Fibroblast of gingiva (primary cell): ENCODE measurements at regions not wholly inside any gene's neighbourhood (a gene's known extent, or its start where the extent isn't known, plus 50 kb on each side); places are given as distances from the start of the nearest gene placed in this dataset.

Source experiments
- DNase-seq: peaks from one replicate; pipeline ENCODE4 v3.0.0-alpha.2; 2011; ENCODE audit warnings: low read depth

DNA sequence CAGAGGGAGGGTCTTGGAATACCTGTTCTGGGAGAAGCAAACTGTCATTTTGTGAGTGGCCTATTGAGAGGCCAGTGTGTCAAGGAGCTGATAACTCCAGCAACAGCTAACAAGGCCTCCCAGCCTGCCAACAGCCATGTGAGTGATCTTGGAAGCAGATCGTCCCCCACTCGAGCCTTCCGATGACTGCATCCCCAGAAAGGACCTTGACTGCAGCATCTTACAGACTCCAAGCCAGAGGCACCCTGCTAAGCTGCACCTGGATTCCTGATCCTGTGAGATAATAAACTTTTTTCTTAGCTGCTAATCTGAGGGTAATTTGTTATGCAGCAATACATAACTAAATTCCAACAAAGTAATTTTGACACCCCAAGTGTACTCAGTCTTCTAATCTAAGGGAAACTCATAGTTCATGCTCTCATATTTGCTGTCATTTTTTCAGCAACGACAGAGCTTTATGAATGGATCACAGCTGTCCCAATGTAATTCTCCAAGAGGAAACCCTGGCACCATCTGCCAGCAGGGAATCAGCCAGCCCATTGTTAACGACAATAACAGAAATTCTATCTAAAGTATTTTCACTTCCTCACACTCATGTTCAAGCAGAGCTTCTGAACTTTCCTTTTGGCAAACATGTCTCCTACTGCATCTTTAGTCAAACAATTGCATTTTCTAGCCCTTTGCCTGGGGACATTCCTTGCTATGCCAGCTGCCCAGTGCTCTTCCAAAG lies 470.2 kb upstream of the BTBD3 start:
- no peak for DNase-seq

GRCh38 chr20:11448554-11448953 lies 469.1 kb upstream of the BTBD3 start:
- no peak for DNase-seq

- DNase-seq: peak; percentile 72
Measured at GRCh38 chr20:11451793-11452291, 465.9 kb upstream of the BTBD3 start.

- DNase-seq: peak; percentile 32
Measured at GRCh38 chr20:11452326-11452725, 465.4 kb upstream of the BTBD3 start.

- DNase-seq: peak; percentile 14
Measured at GRCh38 chr20:11453430-11453829, 464.3 kb upstream of the BTBD3 start.

DNA sequence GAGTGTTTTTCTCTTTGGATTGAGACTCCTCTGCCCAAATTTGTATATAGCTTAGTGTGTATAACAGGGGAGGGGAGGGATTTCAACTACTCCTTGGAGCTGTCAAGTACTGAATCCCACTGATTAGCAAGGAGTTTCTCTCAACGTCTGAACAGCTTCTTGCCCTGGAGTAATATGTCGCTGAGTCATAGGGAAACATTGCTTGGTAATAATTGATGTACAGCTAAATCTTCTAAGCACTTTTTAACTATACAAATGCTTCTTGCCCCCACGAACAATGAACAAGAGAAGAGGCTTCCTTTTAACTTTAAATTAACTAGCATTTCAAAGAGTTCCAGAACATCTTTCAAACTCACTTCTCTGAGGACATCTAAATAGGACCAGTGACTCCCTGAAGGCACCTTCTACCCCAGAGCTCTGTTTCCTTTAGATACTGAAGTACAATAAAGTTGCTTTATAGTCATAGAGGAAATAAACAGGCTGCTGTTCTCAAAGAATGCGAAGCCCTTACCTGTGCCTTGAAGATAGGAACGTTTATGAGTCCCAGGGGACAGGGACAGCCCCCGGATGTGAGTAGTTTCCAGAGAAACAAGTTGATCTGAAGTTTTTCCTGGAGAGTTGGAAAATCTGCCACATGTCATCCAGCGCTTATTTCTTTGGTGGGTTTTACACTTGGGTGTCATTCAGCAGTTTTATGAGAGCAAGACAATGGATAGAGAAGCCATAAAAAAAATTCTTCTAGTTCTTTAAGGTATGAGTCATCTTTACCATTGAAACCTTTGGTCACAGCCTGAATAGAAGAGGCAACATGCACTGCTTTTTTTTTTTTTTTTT lies 462.5 kb upstream of the BTBD3 start:
- DNase-seq: peak; percentile 39

DNA sequence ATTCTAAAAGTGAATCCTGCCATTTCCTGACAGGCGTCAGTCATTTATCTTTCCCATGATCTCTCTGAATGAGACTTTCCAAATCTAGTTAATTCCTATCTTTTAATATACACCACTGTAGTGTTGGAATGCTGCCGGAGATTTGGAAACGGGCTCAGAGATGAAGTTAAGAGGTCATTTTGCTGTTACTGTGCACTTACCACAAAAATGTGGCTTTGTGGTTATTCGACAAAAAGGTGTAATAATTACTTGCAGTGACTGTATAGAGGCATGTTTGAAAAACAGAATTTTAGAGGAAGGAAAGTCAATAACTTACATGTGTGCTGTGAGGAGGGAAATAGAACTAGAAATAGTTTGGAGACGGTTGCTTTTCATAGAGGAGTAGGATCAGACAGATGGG lies 460.2 kb upstream of the BTBD3 start:
- no peak for DNase-seq

DNA sequence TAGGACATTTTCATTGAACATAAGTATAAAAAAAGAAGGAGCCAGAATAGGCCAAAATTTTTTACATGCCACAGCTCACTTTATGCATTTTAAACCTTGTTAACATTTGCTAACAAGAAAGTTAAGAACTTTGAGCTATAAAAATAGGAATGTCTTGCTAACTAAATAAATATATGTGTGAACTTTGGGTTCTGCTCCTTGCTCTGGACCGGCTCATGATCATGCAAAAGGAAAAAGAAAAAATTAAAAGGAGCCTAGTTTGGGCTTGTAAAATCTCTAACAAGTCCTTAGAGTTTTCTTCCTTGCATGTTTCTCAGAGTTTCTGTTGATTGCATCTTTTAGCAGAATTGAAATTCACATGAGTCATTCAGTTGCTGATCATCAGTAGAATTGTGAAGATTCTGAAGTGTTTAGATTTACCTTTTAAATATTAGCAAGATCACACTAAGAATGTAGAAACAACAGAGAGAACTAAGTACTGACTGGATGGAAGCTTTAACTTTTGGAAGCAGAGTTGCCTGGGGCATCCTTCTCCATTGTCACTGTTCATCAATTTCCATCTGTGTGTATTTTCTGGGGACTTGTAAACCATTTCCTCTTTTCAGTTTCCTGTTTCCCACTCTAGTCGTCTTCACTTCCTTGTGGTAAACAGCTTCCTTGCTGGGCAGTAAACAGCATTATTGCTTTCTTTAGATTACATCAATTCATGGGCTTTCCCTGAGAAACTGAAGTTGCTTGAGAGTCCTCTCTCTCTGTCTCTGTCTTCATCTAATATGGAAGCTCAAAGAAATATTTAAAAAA lies 458.4 kb upstream of the BTBD3 start:
- DNase-seq: no peak

GRCh38 chr20:11467436-11467835 lies 450.3 kb upstream of the BTBD3 start:
- DNase-seq: no peak

DNA sequence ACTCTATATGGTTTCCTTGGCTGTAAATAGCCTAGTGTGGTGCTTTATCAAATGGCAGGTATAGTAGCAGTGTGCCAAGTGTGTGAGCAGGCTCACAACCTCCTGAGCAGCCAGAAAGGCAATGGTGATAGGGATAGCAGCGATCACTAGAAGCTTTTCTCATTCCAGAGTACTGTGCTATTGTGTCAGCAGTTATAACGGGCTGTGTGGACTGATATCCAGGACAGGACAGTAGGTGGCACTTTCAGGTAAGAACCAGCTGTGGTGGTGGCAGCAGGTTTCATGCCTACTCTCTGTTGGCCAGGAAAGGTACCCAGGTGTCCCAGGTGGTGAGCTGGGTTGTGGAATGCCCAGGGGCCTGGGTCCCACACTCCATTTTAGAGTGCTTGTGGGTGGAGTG lies 448.8 kb upstream of the BTBD3 start:
- DNase-seq: no peak

DNA sequence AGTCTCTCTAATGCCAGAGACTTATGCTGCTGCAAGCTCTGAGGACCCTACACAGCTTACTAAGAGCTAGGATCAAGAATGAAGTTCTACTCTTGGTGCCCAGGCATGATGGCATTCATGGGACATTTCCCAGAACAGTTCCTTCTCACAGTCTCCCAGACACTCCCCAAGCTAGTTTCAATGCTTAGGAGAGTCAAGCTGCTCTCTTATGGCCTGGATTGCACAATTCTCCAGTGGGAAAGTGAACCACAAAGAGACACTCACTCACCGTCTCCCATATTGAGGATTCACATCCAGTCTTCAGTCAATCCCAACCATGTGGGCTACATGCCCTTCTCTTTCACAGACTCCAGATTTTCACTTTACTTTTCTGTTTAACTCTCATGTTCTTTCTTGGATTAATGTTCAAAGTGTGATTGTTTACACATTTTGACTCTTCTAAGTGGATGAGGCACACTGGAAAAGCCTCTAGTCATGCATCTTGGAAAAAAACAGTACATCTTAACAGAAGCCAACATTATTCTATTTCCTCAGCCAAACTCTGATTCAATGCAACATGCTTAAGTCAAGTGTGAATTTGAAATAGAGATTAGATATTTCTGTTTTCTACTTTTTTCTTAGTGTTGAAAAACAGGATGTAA lies 447.8 kb upstream of the BTBD3 start:
- DNase-seq: no peak

DNA sequence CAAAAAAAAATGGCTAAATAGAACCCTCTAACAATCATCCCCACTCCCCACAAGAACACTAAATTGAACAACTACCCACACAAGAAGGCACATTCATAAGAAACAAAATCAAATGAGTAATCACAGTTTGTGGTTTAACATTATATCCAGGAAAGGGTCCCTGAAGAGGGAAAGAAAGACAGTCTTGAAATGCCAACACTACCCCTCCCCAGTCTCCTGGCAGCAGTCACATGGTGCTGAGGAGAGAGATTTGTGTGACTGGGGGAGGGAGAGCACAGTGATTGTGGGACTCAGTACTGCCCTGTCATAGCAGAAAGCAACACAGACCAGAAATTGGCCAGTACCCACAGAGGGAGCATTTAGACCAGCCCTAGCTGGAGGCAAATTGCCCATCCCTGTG lies 443.7 kb upstream of the BTBD3 start:
- no peak for DNase-seq

- no peak for DNase-seq
Measured at GRCh38 chr20:11483697-11484096, 434.0 kb upstream of the BTBD3 start.

DNA sequence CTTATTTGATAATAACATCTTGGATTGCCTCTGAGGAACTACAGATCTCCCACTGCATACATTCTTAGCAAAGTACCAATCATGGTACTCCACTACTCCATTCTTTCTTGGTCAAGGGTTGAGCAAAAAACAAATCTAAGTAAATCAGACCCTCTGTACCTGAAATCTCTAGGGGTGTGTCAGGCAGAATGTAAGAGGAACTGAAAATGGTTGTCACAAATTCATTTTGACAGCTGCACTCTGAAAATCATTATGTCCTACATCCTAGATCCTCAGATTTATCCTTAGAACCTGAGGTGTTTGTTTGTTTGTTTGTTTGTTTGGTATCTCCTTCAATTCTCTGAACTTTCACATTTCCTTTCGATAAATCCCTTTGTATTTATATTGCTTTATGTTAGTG lies 433.2 kb upstream of the BTBD3 start:
- no peak for DNase-seq

GRCh38 chr20:11492386-11492785 lies 425.3 kb upstream of the BTBD3 start:
- no peak for DNase-seq

- DNase-seq: no peak
Measured at GRCh38 chr20:11492846-11493245, 424.8 kb upstream of the BTBD3 start.

- DNase-seq: no peak
Measured at GRCh38 chr20:11496380-11496779, 421.3 kb upstream of the BTBD3 start.

DNA sequence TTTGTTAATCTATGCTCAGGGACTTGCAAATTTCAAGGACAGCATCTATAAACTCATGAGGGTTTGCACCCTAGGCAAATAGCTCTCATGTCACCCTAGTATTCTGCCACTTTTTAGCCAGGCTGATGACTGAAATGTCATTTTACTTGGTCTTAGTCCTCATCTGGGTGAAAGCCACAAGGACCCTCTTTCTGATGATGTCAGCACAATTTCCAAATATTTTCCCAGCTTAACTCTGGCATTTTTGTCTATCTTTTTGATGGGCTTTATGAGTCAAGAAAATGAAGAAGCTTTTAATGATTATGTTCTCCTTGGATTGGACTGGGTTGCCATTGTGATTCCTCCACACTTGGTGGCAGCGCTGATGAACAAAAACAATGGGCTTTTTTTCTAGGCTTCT lies 420.1 kb upstream of the BTBD3 start:
- no peak for DNase-seq

- DNase-seq: no peak
Measured at GRCh38 chr20:11499101-11499634, 418.5 kb upstream of the BTBD3 start.

- peak; percentile 44 for DNase-seq
Measured at GRCh38 chr20:11502061-11502460, 415.6 kb upstream of the BTBD3 start.

DNA sequence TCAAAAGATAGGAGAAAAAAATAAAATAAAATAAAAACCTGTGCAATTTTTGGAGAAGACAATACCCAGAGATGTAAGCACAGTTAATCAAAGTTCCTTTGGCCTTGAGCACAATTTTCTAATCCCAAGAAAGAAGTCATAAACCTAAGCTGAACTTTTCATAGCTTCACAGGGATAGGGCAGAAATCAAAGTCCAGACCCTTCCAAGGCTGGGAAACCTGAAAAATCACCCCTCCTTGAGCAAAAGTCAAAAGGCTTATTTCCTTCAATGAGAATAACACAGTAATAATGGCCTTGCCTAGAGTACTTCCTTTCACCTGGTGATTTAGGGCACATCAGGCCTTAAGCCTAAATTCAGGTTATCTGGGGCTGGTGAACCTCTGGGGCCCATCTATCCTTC lies 415.0 kb upstream of the BTBD3 start:
- no peak for DNase-seq

- DNase-seq: no peak
Measured at GRCh38 chr20:11509776-11510175, 407.9 kb upstream of the BTBD3 start.
